GM18517 (cell line): ENCODE measurements at regions not wholly inside any gene's neighbourhood (a gene's known extent, or its start where the extent isn't known, plus 50 kb on each side); places are given as distances from the start of the nearest gene placed in this dataset.
"Not testable (repeated sequence)": the region's sequence is repeated elsewhere in the genome, so short reads cannot be mapped to it uniquely, and the experiment has no call there.

ENCODE experiments used
- ATAC-seq: cut with Tn5 transposase; IDR thresholded peaks from one replicate; pipeline ENCODE4 v1.9.1; 2021; ENCODE audit warnings: mild to moderate bottlenecking, moderate library complexity; ENCODE audit not compliant: unreplicated experiment

DNA sequence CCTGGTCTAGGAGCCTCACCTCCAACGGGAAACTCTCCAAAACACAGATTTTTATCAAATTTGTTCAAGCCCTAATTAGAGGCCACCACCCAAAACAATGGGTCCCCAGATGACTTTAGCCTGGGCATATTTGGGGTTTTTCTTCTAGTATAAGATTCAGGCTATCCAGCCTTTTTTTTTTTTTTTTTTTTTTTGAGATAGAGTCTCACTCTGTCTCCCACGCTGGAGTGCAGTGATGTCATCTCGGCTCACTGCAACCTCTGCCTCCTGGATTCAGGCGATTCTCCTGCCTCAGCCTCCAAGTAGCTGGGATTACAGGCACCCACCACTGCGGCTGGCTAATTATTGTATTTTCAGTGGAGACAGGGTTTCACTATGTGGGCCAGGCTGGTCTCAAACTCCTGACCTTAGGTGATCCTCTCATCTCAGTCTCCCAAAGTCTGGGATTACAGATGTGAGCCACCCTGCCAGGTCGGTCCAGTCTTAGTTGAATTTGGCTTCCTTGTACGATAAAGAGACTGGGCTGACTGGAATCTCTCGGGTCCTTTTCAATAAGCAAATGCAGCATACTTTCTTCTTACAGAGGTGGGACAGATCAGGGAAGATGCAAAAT is 91.4 kb upstream of the KLF6 start:
- no peak for ATAC-seq

DNA sequence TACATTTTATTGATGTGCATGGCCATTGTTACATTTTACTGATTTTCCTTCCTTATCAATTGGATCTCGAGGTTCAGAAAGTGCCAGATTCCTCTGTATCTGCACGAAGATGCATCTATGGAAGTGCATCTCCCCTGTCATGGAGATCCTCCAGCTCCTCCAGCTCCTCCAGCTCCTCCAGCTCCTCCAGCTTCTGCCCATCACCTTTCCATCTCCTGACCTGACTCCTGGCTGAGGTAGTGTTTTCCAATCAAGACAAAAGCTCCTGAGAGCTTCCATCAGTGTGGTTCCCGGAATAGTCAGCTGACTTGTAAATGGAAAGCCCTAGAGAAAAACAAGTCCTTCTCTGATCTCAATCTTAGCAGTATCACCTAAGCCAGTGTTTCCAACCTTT is 90.8 kb upstream of the KLF6 start:
- ATAC-seq = no peak

DNA sequence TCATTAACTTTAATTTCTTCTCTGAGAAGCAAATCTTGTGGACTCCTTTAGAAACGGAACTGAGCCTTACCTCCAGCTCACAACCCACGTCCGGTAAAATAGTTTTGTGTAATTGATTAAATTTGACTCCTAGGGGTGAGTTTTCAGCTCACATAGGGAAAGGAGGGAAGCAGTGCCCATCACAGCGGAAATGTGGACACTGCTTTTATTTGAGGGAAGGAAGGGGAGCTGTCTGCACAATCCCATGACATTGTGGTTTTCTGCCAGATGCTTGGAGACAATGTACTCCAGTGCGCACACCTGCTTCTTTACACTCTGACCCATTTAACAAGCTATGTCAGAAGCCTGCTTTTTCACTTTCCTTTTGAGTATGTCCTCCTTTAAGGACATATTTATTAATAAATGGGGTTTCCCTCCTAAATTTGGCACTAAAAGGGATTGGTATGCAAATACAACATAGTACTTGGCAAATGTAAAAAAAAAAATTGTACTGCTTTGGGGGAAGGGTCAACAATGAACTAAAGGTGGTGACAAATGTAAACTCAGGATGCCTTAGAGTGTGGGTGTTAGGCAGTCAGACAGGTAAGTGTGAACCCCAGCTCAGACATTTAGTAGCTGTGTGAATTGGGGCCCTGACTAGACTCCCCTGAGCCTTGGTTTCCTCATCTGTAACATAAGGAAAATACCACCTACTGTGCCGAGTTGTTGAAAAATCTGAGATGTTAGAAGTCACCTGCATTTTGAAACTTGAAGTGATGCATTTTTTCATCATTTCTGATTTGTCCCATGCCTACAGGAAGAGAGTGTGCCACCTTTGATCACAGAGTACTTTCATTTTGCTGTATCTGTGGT is 90.2 kb upstream of the KLF6 start:
- ATAC-seq = peak; percentile 79

DNA sequence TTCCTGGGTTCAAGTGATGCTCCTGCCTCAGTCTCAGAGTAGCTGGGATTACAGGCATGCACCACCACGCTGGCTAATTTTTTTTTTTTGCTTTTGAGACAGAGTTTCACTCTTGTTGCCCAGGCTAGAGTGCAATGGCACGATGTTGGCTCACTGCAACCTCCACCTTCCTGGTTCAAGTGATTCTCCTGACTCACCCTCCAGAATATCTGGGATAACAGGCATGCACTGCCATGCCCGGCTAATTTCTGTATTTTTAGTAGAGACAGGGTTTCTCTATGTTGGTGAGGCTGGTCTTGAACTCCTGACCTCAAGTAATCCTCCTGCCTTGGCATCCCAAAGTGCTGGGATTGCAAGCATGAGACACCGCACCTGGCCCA is 89.6 kb upstream of the KLF6 start:
- not testable (repeated sequence) for ATAC-seq

DNA sequence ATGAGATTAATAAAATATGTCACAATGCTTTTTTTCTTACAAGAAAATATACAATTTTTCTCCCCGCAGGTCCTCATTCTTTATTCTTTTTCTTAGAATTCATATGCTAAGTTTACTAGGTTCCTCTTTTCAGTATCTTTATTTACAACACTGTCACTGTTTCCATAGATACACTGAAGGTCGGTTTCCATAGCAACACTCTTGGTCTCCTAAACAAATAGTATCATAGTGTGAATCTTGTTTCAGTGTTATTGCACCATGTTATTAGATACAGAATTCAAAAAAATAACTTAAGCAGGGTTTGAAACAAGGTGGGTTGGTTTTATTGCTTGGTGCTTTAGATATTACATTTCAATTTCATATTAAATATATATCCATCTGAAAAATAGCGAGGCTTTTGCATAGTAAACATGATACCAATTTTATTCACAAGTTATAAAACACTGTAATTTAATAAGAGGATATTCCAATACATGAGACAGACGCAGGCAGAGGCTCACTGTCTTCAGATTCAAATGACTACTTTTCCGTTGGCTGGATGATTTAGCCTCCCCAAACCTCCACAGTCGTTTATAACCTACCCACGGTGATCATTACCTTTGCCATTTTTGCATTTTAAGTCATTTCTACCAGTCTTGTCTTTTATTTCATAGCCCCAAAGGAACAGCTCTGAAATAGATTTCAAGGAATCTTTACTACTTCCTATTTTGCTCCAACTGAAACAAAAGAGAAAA is 88.9 kb upstream of the KLF6 start:
- peak; percentile 77 for ATAC-seq

DNA sequence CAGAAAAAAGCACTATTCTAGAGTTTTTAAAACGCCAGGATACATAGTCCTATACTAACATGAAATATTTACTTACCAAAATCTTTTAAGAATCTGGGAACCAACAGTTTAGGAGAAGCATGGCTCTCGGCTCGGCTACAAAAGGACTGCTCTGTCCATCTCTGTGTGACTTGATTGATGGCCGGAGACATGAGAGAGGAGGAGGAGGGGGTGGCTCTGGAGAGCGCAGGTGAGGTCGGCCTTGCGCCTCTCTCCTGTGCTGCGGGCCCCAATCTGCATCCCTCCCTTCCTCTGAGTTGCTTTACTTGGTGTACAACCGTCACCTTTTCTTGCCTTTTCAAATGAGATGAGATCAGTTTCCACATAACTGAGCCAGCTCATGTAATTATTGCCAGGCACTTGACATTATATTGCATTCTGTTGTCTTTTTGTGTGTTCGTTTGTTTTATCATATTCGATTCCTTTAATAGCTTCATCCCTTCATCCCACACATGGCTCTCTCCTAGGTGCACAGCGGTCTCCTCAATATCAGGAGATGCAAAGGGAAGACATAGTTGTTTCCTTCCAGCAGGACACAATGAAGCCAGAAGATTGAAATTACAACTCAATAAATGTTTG is 87.8 kb upstream of the KLF6 start:
- ATAC-seq = no peak

DNA sequence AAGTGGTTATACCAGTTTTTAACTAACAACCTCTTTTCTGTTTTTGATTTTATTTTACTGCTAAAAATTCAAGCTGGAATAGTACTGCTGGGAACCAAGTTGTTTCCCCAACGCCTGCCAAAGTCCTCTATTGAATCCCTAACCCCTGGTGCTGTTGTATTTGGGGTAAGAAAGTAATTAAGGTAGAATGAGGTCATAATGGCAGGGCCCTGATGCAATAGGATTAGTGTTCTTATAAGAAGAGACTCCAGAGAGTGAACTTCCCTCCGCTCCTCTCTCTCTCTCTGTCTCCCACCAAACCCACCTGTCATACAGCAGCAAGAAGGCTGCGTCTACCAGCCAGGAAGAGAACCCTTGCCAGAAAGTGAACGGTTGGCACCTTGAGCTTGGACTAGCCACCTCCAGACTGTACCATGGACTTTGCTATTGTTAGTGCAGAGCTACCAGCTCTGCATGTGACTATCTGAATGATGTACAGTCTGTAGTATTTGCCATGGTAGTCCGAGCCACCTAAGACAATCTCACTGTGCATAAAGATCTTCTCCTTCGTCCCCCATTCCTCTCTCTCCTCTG is 86.5 kb upstream of the KLF6 start:
- no peak for ATAC-seq

DNA sequence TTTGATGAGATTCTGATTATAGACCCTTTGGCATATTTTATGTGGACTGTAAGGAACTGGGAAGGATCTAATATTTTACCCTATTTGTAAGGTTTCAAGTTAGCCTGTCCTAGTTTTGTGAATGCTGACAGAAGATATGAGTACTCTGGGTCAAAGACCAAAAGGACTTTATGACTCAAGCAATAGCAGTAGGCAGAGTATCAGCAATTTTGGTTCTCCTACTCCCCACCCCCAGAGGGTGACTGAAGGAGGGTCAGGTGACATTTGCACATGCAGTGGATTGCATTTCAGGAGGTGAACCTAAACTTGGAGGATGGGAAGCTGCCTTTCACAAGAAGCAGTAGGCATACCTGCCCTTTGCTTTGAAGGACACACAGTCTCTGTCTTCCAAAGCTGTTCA is 84.0 kb upstream of the KLF6 start:
- ATAC-seq = peak; percentile 22

DNA sequence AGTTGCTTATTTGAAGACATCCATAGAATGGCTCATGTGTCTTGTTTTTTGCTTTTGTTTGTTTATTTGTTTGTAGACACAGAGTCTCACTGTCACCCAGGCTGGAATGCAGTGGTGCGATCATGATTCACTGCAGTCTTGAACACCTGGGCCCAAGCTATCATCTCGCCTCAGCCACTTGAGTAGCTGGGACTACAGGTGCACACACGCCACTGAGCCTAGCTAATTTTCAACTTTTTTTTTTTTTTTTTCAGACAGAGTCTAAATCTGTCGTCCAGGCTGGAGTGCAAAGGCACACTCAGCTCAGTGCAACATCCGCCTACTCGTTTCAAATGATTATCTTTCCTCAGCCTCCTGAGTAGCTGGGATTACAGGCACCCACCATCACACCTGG is 83.3 kb upstream of the KLF6 start:
- ATAC-seq = peak; percentile 42

DNA sequence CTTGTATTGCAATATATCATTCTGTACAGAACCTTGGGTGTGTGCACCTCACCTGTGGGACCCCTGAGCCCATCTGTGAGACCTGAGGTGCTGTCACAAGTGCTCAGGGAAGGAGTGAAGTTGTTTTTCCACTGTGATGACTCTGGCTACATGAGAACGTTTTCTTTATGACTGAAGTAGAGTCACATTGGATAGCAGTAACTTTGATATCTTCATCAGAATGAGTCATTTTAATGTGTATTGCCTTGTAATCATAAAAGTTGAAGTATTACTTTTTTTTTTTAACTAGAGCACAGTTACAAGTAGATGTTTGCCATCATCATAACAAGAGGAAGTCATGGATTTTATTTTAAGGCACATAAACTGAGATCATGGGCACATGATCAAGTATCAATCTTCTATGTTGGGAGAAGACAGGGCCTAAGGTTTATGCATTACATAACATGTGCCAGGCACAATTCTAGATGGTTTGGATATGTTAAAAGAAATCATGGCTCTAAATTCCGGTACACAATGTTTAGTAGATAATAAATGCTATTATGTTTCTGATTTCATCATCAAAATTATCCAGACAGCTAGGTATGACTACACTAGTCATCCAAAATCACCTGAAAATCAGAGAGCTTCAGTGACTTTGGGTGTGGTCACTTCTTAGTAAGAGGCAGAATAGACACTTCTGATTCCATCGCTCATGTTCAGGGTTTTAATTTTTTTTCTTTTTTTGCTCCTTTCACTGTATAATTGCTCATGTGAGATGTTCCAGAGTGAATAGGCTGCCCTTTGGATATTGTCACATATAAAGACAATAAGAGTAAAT is 82.7 kb upstream of the KLF6 start:
- ATAC-seq = no peak

DNA sequence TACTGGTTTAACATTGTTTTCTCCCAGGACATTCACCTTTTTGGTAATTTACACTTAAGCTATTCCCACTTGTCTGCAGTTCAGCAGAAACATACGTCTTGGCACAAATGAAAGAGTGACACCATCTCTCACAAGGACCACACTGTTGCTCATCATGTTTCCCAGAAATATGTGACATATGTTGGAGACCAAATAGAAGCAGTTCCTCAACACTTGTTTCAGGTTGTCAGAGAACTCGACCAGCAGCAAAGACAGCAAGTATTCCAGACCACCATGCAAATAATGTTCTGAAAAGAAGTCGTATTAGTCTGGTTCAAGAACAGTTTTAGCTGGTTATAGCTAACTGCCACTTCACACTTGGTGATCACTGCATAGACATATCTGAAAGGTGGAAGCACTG is 81.3 kb upstream of the KLF6 start:
- ATAC-seq = no peak

DNA sequence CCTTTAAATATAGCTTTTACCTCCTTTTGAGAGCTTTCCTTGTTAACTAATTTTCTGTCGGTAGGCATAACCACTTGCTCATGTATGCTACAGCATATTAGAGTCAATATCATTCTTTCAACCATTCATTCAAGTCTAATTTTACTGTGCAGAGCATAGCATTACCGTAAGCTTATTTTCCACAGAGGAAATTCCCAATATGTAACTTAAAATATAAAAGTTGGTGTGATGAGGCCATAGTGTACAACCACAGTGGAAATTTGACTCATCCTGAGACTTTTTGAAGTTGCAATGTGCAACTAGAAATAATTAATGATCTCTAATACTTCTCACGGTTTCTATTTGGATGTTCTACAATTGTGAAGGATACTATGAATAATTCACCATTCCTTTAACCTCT is 80.6 kb upstream of the KLF6 start:
- no peak for ATAC-seq

DNA sequence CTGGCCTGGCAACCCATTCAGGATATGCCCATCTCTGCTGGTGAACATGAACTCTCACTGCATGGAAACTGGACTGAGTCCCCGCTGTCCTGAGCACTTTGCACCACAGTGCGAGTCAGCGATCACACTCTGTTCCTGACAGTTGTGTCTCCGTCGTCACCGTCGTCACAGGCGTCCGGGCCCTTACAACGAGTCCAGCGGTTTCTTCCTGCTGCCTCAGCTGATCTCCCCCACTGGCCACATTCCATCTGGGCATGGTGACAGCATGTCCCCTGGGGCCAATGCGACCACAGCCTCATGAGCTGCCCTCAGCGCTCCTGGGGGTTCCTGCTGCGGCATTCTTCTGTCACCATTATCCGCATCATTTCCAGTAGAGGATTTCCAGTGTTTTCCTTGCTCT is 76.8 kb upstream of the KLF6 start:
- ATAC-seq = no peak

DNA sequence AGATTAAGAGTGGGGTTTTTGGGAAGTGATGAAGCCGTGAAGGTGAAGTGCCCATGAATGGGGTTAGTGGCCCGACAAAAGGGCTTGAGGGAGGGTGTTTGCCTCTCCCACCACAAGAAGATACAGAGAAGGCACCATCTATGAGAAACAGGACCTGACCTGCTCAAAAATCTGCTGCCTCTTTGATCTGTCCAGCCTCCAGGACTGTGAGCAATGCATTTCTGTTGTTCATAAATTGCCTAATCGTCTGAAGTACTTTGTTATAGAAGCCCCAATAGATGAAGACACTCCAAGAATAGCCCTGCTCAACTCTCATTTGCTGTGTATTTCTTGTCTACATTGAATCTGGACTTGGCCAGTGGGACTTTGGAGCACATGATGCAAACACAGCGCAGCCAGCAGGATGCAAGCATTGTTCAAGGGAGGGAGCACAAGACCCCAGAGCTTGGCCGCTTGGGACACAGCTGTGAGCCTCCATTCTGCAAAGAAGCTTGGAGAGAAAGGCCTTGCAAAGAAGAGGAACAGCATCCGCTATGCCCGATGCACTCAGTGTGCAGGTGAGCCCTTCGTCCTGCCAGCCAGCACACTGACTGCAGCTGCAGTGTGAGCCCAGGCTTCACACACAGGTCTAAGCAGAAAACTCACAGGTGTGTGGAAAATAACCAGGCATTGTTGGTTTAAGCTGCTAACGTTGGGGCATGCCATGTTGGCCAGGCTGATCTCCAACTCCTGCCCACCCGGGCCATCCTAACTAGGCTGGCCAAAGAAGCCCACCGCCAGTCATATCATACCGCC is 73.2 kb upstream of the KLF6 start:
- no peak for ATAC-seq

DNA sequence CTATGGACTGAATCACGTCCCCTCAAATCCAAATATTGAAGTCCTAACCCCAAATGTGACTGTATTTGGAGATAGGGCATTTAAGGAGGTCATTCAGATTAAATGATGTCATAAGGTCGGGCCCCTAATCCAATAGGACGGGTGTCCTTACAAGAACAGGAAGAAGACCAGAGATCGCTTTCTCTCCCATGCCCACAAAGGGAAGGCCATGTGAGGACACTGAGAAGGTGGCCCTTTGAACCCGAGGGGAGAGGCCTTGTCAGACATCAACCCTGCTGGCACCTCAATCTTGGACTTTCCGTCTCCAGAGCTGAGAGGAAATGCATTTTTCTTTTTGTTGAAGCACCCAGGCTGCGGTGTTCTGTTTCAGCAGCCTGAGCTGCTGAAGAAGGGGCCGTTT is 72.3 kb upstream of the KLF6 start:
- ATAC-seq = no peak

DNA sequence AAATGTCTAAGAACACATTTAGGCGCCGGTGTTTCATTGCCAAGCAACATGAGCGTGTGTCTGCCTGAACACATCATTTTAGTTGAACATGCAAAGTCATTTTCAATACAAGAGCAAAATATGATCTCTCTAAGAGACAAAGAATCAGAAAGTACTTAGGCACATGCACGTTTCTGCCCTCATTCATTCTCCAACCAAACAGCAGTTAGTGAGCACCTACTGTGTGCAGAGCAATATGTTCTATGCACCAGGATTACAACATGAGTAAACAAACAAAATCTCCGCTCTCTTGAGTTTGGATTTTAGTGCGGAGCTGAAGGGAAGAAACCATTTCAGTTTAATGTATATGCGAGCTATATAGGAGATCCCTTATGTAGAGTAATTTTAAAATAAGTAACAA is 71.6 kb upstream of the KLF6 start:
- no peak for ATAC-seq

DNA sequence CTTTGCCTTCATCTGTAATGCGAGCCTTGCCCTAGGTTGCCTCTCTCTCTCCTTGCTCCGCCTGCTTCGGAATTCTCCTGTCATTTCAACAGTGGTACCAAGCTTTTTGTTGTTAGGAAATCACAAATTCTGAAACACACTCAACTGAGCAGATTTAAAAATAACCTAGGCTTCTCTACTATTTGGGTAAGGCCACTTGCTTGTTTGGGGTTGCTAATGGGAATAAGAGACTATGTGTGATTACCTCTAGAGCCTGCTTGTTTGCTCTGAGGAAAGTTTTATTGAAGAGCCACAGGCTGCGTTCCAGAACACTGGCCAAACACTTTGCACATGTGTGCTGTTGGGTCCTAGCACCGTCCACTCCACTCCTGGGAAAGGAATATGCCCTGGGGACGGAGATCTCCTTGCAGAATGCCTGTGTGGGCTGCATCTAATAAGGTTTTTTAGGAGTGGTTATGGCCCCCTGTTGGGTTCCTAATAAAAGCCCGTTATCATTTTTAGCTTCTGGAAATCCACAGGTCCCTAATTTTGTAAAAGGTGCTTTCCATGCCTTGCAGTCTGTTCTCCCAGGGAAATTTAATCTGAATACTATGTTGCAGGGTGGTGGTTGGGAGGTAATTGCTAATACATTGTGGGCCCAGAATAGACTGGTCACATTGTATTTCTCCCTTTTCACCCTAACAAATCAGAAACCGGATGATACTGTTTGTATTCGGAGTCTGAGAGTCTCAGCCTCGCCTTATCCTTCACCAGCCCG is 68.7 kb upstream of the KLF6 start:
- no peak for ATAC-seq

DNA sequence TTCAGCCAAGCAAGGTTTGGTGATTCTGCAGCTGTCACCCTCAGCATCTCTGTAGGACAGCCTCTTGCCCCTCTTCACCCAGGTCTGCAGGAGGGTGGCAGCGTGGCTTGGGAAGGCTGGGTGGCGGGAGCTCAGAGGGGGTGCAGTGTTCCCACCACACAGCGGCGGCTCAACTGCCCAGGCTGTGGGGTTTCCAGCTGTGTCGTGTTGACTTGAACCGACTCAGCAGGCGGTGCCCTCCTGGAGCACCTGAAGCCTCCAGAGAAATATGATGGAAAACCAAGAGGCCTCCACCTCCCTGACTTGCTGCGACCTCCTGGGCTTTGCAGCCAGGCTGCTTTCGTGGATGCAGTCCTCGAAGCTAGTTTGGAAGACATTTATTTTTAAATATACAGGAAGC is 68.0 kb upstream of the KLF6 start:
- ATAC-seq = no peak
